B cell (primary cell): ENCODE measurements at regions not wholly inside any gene's neighbourhood (a gene's known extent, or its start where the extent isn't known, plus 50 kb on each side); places are given as distances from the start of the nearest gene placed in this dataset.

Experiments
- CTCF ChIP-seq: fragments of 200-600 bp; IDR thresholded peaks from one replicate; pipeline ENCODE4 v1.8.0; 2022; ENCODE audit warnings: antibody characterized with exemption, mild to moderate bottlenecking
- EZH2 ChIP-seq: IDR thresholded peaks from 2 replicates; pipeline ENCODE4 v1.6.1; 2012; ENCODE audit warnings: borderline replicate concordance, low read depth, mild to moderate bottlenecking, moderate library complexity, low read length; ENCODE audit not compliant: insufficient read depth, poor library complexity, severe bottlenecking

DNA sequence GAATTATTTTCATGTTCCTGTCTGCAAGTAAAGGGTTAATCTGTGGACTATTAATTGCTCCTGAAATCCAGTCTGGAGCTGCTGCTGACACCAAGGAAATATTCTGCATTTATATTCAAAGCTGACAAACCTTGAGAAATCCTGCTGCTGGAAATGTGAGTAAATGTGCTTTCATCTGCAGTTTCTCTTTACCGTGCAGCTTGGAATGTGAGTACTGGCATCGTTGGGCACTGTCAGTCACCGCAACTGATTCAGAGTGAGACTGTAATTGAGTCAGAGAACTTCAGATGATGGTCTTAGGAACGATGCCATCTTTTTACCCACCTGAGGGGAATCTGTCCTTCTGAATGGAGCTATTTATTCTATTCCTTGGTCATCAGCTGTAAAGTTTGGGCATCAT is 420.6 kb downstream of the SIPA1L2 start:
- TF ChIP-seq CTCF = no peak
- no peak for TF ChIP-seq EZH2
